ENCODE measurements at regions not wholly inside any gene's neighbourhood (a gene's known extent, or its start where the extent isn't known, plus 50 kb on each side); places are given as distances from the start of the nearest gene placed in this dataset.

GRCh38 chr12:24374452-24374851, 425.0 kb upstream of the SOX5 start:
- TF ChIP-seq CTCF (IDR thresholded peaks at IDR 0.05 in 8 of 11, conservative IDR thresholded peaks at IDR 0.05 in 3 of 11) (no peak), POLR2A (IDR thresholded peaks at IDR 0.05) (no peak)

Data from spleen (tissue), 7 donors.